OCI-LY7 (cell line): ENCODE measurements at regions not wholly inside any gene's neighbourhood (a gene's known extent, or its start where the extent isn't known, plus 50 kb on each side); places are given as distances from the start of the nearest gene placed in this dataset.

ENCODE experiments used
- BruUV-seq: library from RNA; stranded (reverse); fragments of 400-500 nt; replicated peaks from 2 replicates; lab custom pipeline; 2021; lab: Mats Ljungman, UMichigan
- CTCF ChIA-PET: fragments of 300-600 bp; sonication (Branson Sonifier 250); formaldehyde crosslinking; loops from one replicate; lab custom pipeline; 2022; ENCODE audit warnings: antibody characterized with exemption; ENCODE audit not compliant: unreplicated experiment; lab: Charles Lee
- POLR2A ChIA-PET: fragments of 300-600 bp; sonication (Branson Sonifier 250); formaldehyde crosslinking; loops from one replicate; lab custom pipeline; 2022; ENCODE audit warnings: antibody characterized with exemption; lab: Charles Lee
- DNase-seq: peaks from one replicate; pipeline ENCODE4 v3.0.0-alpha.2; 2015; ENCODE audit warnings: low spot score
- H2AFZ ChIP-seq: fragments of 200-600 bp; sonication (generic), shearing (Covaris generic); 2 replicates; pipeline ENCODE4 v1.6.1; 2014; ENCODE audit warnings: mild to moderate bottlenecking, antibody characterized with exemption, low read length, moderate library complexity
- H3K27ac ChIP-seq: fragments of 200-600 bp; sonication (generic); 2 replicates; pipeline ENCODE4 v1.5.1; 2014; ENCODE audit warnings: mixed run types, low read depth, mild to moderate bottlenecking, moderate library complexity, low read length, inconsistent platforms; ENCODE audit not compliant: poor library complexity, severe bottlenecking
- H3K36me3 ChIP-seq: fragments of 200-600 bp; sonication (generic); 2 replicates; pipeline ENCODE4 v1.6.1; 2014; ENCODE audit warnings: mild to moderate bottlenecking, antibody characterized with exemption, low read length, moderate library complexity, mixed read lengths; ENCODE audit not compliant: insufficient read depth
- H3K4me1 ChIP-seq: fragments of 200-600 bp; sonication (generic); 2 replicates; pipeline ENCODE4 v1.5.1; 2014; ENCODE audit warnings: mild to moderate bottlenecking, low read length; ENCODE audit not compliant: insufficient read depth, poor library complexity, severe bottlenecking
- H3K4me2 ChIP-seq: fragments of 200-600 bp; sonication (generic); 2 replicates; pipeline ENCODE4 v1.6.1; 2014; ENCODE audit warnings: mild to moderate bottlenecking, low read length
- H3K4me3 ChIP-seq: fragments of 200-600 bp; sonication (generic); 2 replicates; pipeline ENCODE4 v1.5.1; 2014; ENCODE audit warnings: mild to moderate bottlenecking, low read depth, low read length; ENCODE audit not compliant: poor library complexity, severe bottlenecking
- H3K79me2 ChIP-seq: fragments of 200-600 bp; sonication (generic); 2 replicates; pipeline ENCODE4 v1.6.1; 2016; ENCODE audit warnings: low read depth, mild to moderate bottlenecking, low read length, moderate library complexity, mixed read lengths; ENCODE audit not compliant: insufficient read depth
- H3K9me2 ChIP-seq: fragments of 200-600 bp; sonication (generic); 2 replicates; pipeline ENCODE4 v1.6.1; 2016; ENCODE audit warnings: mild to moderate bottlenecking, low read length, mixed read lengths; ENCODE audit not compliant: insufficient read depth
- H3K9me3 ChIP-seq: fragments of 200-600 bp; sonication (generic); 2 replicates; pipeline ENCODE4 v1.6.1; 2014; ENCODE audit warnings: mild to moderate bottlenecking, mixed run types, low read length, mixed read lengths
- H4K20me1 ChIP-seq: fragments of 200-600 bp; sonication (generic); 2 replicates; pipeline ENCODE4 v1.6.1; 2014; ENCODE audit warnings: mild to moderate bottlenecking, antibody characterized with exemption, low read length, moderate library complexity, mixed read lengths; ENCODE audit not compliant: insufficient read depth
- EZH2phosphoT487 ChIP-seq: fragments of 200-600 bp; sonication (generic); IDR thresholded peaks from 2 replicates; pipeline ENCODE4 v1.6.1; 2018; ENCODE audit warnings: low read depth, borderline replicate concordance, mild to moderate bottlenecking, mixed run types, antibody characterized with exemption, low read length, moderate library complexity, mixed read lengths
- intact Hi-C: fragments of 100-400 bp; cut with micrococcal nuclease; formaldehyde crosslinking; loops from one replicate; pipeline ENCODE4 v1.10.0; 2022; ENCODE audit not compliant: unreplicated experiment
- TF ChIP-seq, protein P1 (sequence below): fragments of 200-600 bp; sonication (generic); conservative IDR thresholded peaks from 2 replicates; pipeline ENCODE4 v1.5.1; 2014; ENCODE audit warnings: mild to moderate bottlenecking, antibody characterized with exemption, low read length, moderate library complexity, mixed read lengths

GRCh38 chr18:71598374-71598773 is 945.8 kb downstream of the CBLN2 start:
- no peaks in the 10 kb centered on the region for H3K9me3 ChIP-seq
- POLR2A ChIA-PET: no interaction called here
- TF ChIP-seq, protein P1, sequence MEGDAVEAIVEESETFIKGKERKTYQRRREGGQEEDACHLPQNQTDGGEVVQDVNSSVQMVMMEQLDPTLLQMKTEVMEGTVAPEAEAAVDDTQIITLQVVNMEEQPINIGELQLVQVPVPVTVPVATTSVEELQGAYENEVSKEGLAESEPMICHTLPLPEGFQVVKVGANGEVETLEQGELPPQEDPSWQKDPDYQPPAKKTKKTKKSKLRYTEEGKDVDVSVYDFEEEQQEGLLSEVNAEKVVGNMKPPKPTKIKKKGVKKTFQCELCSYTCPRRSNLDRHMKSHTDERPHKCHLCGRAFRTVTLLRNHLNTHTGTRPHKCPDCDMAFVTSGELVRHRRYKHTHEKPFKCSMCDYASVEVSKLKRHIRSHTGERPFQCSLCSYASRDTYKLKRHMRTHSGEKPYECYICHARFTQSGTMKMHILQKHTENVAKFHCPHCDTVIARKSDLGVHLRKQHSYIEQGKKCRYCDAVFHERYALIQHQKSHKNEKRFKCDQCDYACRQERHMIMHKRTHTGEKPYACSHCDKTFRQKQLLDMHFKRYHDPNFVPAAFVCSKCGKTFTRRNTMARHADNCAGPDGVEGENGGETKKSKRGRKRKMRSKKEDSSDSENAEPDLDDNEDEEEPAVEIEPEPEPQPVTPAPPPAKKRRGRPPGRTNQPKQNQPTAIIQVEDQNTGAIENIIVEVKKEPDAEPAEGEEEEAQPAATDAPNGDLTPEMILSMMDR: no peak
- no peak for TF ChIP-seq EZH2phosphoT487
- no peaks in the 10 kb centered on the region for H3K4me1 ChIP-seq
- BruUV-seq: no TSS peak
- H3K4me3 ChIP-seq: no peak overlapping the region
- H2AFZ ChIP-seq: no peak overlapping the region
- no peak overlapping the region for H3K4me2 ChIP-seq
- H4K20me1 ChIP-seq: no peaks in the 10 kb centered on the region
- H3K79me2 ChIP-seq: no peaks in the 10 kb centered on the region
- no peaks in the 10 kb centered on the region for H3K9me2 ChIP-seq
- intact Hi-C loops: no loop called here
- no peak for DNase-seq
- no peaks in the 10 kb centered on the region for H3K36me3 ChIP-seq
- CTCF ChIA-PET: no interaction called here
- no peak overlapping the region for H3K27ac ChIP-seq

GRCh38 chr18:71597219-71597618 is 946.9 kb downstream of the CBLN2 start:
- no peak overlapping the region for H3K4me2 ChIP-seq
- POLR2A ChIA-PET: no interaction called here
- BruUV-seq: no TSS peak

DNA sequence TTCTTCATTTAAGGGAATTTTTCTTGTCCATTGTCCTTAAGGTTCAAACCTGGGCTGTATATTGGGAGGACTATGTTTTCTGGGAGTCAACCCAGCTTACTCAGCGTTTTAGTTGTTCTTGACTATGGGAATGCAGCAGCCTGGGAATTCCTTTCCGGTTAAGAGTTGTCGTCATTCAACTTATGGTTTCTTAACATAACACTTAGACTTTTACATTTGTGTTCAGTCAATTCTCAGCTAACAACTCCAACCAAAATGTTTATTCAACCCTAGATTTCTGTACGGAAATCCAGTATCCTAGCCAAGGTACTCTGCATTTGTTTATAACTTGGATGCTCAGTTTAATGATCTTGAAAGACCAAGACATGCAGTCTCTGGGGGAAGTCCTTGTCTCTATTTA is 960.9 kb downstream of the CBLN2 start:
- no peaks in the 10 kb centered on the region for H3K9me3 ChIP-seq
- no peak overlapping the region for H3K27ac ChIP-seq
- no peaks in the 10 kb centered on the region for H4K20me1 ChIP-seq
- TF ChIP-seq, protein P1: no peak
- no peak for TF ChIP-seq EZH2phosphoT487
- BruUV-seq: no TSS peak
- H3K4me2 ChIP-seq: no peak overlapping the region
- H3K36me3 ChIP-seq: no peaks in the 10 kb centered on the region
- DNase-seq: no peak
- no peak overlapping the region for H3K4me3 ChIP-seq
- H3K9me2 ChIP-seq: no peaks in the 10 kb centered on the region
- CTCF ChIA-PET: no interaction called here
- POLR2A ChIA-PET: no interaction called here
- no peaks in the 10 kb centered on the region for H3K79me2 ChIP-seq
- no peak overlapping the region for H2AFZ ChIP-seq
- no peaks in the 10 kb centered on the region for H3K4me1 ChIP-seq
- intact Hi-C loops: no loop called here

More at GRCh38 chr18:71597219-71597618, 946.9 kb downstream of the CBLN2 start:
- DNase-seq: no peak
- no peaks in the 10 kb centered on the region for H3K4me1 ChIP-seq
- no peak overlapping the region for H3K27ac ChIP-seq
- TF ChIP-seq, protein P1: no peak
- no peak for TF ChIP-seq EZH2phosphoT487
- no peaks in the 10 kb centered on the region for H4K20me1 ChIP-seq
- intact Hi-C loops: no loop called here
- no peak overlapping the region for H2AFZ ChIP-seq
- H3K4me3 ChIP-seq: no peak overlapping the region
- H3K9me2 ChIP-seq: no peaks in the 10 kb centered on the region
- no peaks in the 10 kb centered on the region for H3K79me2 ChIP-seq
- CTCF ChIA-PET: no interaction called here
- no peaks in the 10 kb centered on the region for H3K36me3 ChIP-seq
- H3K9me3 ChIP-seq: no peaks in the 10 kb centered on the region
